ENCODE measurements at regions not wholly inside any gene's neighbourhood (a gene's known extent, or its start where the extent isn't known, plus 50 kb on each side); places are given as distances from the start of the nearest gene placed in this dataset.

DNA sequence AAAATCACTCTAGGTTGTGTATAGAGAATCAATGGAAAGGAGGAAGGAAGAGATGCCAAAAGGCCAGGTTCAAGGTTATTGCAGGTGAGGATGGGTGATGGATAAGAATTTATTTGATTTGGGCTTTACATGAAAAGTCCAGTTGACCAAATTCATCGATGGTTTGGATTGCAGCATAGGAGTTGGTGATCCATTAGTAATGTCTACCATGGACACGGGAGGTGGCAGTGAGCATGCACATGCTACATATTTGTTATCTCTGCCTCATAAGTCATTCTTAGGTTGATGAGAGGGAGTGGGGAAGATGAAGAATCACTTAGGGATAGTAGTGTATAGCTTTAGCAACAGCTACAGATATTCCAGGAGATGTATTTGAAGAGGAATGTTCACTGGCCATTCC, 211.4 kb downstream of the PHETA1 start:
- TF ChIP-seq ZNF274 (IDR thresholded peaks at IDR 0.05; ENCODE audit: low read depth, low read length), result no peak
- TF ChIP-seq SUZ12 (IDR thresholded peaks at IDR 0.05; ENCODE audit: extremely low read depth, insufficient read depth, insufficient read length), result no peak
- no peak for TF ChIP-seq YY1 (IDR thresholded peaks at IDR 0.05; ENCODE audit: insufficient read depth, insufficient read length)
